ENCODE measurements at regions not wholly inside any gene's neighbourhood (a gene's known extent, or its start where the extent isn't known, plus 50 kb on each side); places are given as distances from the start of the nearest gene placed in this dataset.

DNA sequence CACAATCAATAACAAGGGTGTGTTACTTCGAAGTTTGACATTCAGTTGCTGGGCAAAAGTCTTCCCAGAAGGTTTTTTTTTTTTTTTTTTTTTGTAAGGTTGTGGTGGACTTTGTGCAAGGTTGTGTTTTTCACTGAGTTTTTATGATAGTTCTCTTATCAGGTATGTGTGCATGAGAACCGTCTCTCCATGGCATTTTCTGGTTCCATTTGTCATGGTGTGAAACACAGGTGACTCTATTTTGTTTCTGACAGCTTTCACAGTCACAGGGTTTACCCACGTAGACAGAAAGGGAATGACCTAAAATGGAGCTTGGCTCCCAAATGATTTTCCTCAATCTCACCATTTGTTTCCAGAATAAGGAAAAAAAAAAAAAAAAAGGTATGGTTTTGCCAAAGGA is 1377.2 kb upstream of the CADM2 start:
- TF ChIP-seq ZNF518A (tag by site-specific recombination; conservative IDR thresholded peaks at IDR 0.05; ENCODE audit: low read depth) (no peak), ZNF660 (tag by site-specific recombination; IDR thresholded peaks at IDR 0.05) (no peak), REST (tag by site-specific recombination; IDR thresholded peaks at IDR 0.05) (no peak), ZNF121 (tag by site-specific recombination; IDR thresholded peaks at IDR 0.05) (no peak), ZNF692 (tag by site-specific recombination; IDR thresholded peaks at IDR 0.05) (no peak)

Measured in HEK293 (cell line).